Liver (tissue), 7 donors: ENCODE measurements at regions not wholly inside any gene's neighbourhood (a gene's known extent, or its start where the extent isn't known, plus 50 kb on each side); places are given as distances from the start of the nearest gene placed in this dataset.
"Not testable (repeated sequence)": the region's sequence is repeated elsewhere in the genome, so short reads cannot be mapped to it uniquely, and the experiment has no call there.

Experiments used
- DNase-seq: peaks from one replicate; pipeline ENCODE4 v3.0.0-alpha.2; 2017; ENCODE audit warnings: low spot score
- H3K27ac ChIP-seq, 2 donors: one replicate each; pipeline ENCODE4 v1.7.0; 2013; ENCODE audit warnings: inconsistent platforms in 2 of 2, low read length in 2 of 2, control low read depth in 1 of 2, low read depth in 1 of 2, mild to moderate bottlenecking in 1 of 2
- H3K27me3 ChIP-seq, 4 donors: one replicate each; pipeline versions ENCODE4 v1.6.1 to v1.7.0; 2013; ENCODE audit warnings: low read length in 3 of 4, inconsistent platforms in 1 of 4, mild to moderate bottlenecking in 1 of 4, moderate library complexity in 1 of 4; ENCODE audit not compliant: control insufficient read depth in 4 of 4, insufficient read depth in 4 of 4
- H3K36me3 ChIP-seq, 4 donors: one replicate each; pipeline versions ENCODE4 v1.6.1 to v1.7.0; 2013; ENCODE audit warnings: low read length in 3 of 4, mild to moderate bottlenecking in 3 of 4, low read depth in 1 of 4, moderate library complexity in 1 of 4; ENCODE audit not compliant: control insufficient read depth in 4 of 4, insufficient read depth in 3 of 4
- H3K4me1 ChIP-seq, 4 donors: one replicate each; pipeline versions ENCODE4 v1.6.1 to v1.7.0; 2013; ENCODE audit warnings: low read length in 3 of 4, mild to moderate bottlenecking in 3 of 4, moderate library complexity in 1 of 4; ENCODE audit not compliant: control insufficient read depth in 4 of 4, insufficient read depth in 4 of 4
- H3K4me3 ChIP-seq, 3 donors: one replicate each; pipeline versions ENCODE4 v1.6.1 to v1.7.0; 2013; ENCODE audit warnings: low read length in 3 of 3, control low read depth in 1 of 3, low read depth in 1 of 3, mild to moderate bottlenecking in 1 of 3
- H3K9ac ChIP-seq, 2 donors: one replicate each; pipeline ENCODE4 v1.7.0; 2013; ENCODE audit warnings: low read length in 2 of 2, mild to moderate bottlenecking in 2 of 2, moderate library complexity in 2 of 2, control low read depth in 1 of 2, low read depth in 1 of 2
- H3K9me3 ChIP-seq, 4 donors: one replicate each; pipeline versions ENCODE4 v1.6.1 to v1.7.0; 2013; ENCODE audit warnings: low read length in 3 of 4; ENCODE audit not compliant: control insufficient read depth in 4 of 4
- EGR1 ChIP-seq, 2 donors: IDR thresholded peaks; 2 replicates each; pipeline ENCODE4 v1.6.1; 2016 to 2018; ENCODE audit warnings: antibody characterized with exemption in 2 of 2, low read depth in 2 of 2
- FOXA1 ChIP-seq: IDR thresholded peaks from 2 replicates; pipeline ENCODE4 v1.6.1; 2016; ENCODE audit warnings: antibody characterized with exemption
- FOXA2 ChIP-seq: IDR thresholded peaks from 2 replicates; pipeline ENCODE4 v1.6.1; 2016; ENCODE audit warnings: antibody characterized with exemption
- GABPA ChIP-seq, 2 donors: IDR thresholded peaks in 1 of 2; conservative IDR thresholded peaks in 1 of 2; 2 replicates each; pipeline ENCODE4 v1.6.1; 2016; ENCODE audit warnings: antibody characterized with exemption in 2 of 2, mild to moderate bottlenecking in 1 of 2, moderate library complexity in 1 of 2
- HNF4A ChIP-seq, 2 donors: conservative IDR thresholded peaks; 2 replicates each; pipeline ENCODE4 v1.6.1; 2016; ENCODE audit warnings: antibody characterized with exemption in 2 of 2, mild to moderate bottlenecking in 2 of 2
- HNF4G ChIP-seq: IDR thresholded peaks from 2 replicates; pipeline ENCODE4 v1.6.1; 2016; ENCODE audit warnings: antibody characterized with exemption
- NR2F2 ChIP-seq: IDR thresholded peaks from 2 replicates; pipeline ENCODE4 v1.6.1; 2016; ENCODE audit warnings: antibody characterized with exemption
- RAD21 ChIP-seq, 2 donors: IDR thresholded peaks; 2 replicates each; pipeline ENCODE4 v1.6.1; 2016; ENCODE audit warnings: antibody characterized with exemption in 2 of 2, mild to moderate bottlenecking in 2 of 2
- RXRA ChIP-seq, 2 donors: IDR thresholded peaks; 2 replicates each; pipeline ENCODE4 v1.6.1; 2017 to 2018; ENCODE audit warnings: antibody characterized with exemption in 2 of 2, mild to moderate bottlenecking in 1 of 2
- TAF1 ChIP-seq: conservative IDR thresholded peaks from 2 replicates; pipeline ENCODE4 v1.6.1; 2016; ENCODE audit warnings: antibody characterized with exemption, mild to moderate bottlenecking
- YY1 ChIP-seq: IDR thresholded peaks from 2 replicates; pipeline ENCODE4 v1.6.1; 2016; ENCODE audit warnings: antibody characterized with exemption, mild to moderate bottlenecking
- whole genome bisulfite sequencing: extraction: QIAGEN DNeasy Blood & Tissue Kit; methylation state at CpG from one replicate; pipeline ENCODE4 v1.1.7; 2013; 5-methylcytosine and 5-hydroxymethylcytosine counted together
- TF ChIP-seq, protein P1 (sequence below): IDR thresholded peaks from 2 replicates; pipeline ENCODE4 v1.6.1; 2016; ENCODE audit warnings: antibody characterized with exemption
- TF ChIP-seq, protein P2 (sequence below): IDR thresholded peaks from 2 replicates; pipeline ENCODE4 v1.6.1; 2016; ENCODE audit warnings: antibody characterized with exemption
- TF ChIP-seq, protein P3 (sequence below): IDR thresholded peaks from 2 replicates; pipeline ENCODE4 v1.6.1; 2016; ENCODE audit warnings: antibody characterized with exemption, mild to moderate bottlenecking
- donor health status: healthy.
- donor health status: healthy.
- donor health status: healthy.
- donor health status: healthy.

DNA sequence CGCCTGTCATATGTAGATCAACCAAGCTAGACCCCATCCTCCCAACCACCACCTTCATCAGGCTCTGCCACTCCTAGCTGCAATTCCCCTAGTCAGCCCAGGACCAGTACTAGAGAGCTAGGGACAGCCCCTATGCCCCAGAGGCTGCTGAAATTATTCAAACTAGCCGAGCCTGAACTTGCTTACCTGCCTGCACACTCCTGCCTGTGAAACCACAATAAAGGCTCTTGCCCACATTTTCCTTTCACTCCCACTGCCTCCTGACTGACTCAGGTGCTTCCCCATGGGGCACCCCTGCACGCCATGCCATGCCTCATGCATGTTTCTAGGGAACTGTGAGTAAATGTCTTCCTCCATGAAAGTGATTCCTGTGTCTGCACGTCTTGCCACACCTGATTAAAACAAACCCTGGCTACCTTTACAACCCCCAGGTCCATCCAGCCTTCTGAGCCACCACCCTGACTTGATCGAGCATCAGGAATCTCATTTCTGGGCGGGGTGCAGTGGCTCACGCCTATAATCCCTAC lies 66.5 kb upstream of the IER3 start (continued):
- TF ChIP-seq, protein P1, sequence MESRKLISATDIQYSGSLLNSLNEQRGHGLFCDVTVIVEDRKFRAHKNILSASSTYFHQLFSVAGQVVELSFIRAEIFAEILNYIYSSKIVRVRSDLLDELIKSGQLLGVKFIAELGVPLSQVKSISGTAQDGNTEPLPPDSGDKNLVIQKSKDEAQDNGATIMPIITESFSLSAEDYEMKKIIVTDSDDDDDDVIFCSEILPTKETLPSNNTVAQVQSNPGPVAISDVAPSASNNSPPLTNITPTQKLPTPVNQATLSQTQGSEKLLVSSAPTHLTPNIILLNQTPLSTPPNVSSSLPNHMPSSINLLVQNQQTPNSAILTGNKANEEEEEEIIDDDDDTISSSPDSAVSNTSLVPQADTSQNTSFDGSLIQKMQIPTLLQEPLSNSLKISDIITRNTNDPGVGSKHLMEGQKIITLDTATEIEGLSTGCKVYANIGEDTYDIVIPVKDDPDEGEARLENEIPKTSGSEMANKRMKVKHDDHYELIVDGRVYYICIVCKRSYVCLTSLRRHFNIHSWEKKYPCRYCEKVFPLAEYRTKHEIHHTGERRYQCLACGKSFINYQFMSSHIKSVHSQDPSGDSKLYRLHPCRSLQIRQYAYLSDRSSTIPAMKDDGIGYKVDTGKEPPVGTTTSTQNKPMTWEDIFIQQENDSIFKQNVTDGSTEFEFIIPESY = no peak
- TF ChIP-seq HNF4A (conservative IDR thresholded peaks at IDR 0.05) = no peak
- TF ChIP-seq HNF4G = no peak

DNA sequence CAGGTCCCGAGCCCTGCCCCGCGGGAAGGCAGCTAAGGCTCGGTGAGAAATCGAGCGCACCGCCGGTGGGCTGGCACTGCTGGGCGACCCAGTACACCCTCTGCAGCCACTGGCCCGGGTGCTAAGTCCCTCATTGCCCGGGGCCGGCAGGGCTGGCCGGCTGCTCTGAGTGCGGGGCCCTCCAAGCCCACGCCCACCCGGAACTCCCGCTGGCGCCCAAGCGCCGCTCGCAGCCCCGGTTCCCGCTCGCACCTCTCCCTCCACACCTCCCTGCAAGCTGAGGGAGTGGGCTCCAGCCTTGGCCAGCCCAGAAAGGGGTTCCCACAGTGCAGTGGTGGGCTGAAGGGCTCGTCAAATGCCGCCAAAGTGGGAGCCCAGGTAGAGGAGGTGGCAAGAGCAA lies 63.2 kb upstream of the IER3 start:
- H3K9me3 ChIP-seq, H3K27ac ChIP-seq, H3K4me1 ChIP-seq, H3K9ac ChIP-seq, H3K36me3 ChIP-seq, H3K4me3 ChIP-seq, H3K27me3 ChIP-seq, DNase-seq: not testable (repeated sequence)
- 95% methylated on average over 26 of the region's 26 CpGs for WGBS

DNA sequence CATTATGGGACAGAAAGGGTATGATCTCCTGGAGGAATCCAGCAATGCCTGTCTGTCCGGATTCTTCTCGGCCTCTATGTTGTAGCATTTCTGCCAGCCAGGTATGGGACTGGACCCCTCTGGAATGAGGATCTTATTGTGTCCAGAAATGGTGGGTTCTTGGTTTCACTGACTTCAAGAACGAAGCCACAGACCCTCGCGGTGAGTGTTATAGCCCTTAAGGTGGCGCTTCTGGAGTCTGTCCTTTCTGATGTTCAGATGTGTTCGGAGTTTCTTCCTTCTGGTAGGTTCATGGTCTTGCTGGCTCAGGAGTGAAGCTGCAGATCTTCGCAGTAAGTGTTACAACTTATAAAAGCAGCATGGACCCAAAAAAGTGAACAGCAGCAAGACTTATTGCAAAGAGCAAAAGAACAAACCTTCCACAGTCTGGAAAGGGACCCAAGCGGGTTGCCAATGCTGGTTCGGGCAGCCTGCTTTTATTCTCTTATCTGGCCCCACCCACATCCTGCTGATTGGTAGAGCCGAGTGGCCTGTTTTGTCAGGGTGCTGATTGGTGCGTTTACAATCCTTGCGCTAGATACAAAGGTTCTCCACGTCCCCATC lies 62.3 kb upstream of the IER3 start:
- no peak overlapping the region for H3K9ac ChIP-seq
- H3K4me3 ChIP-seq = no peak overlapping the region
- no peak overlapping the region for H3K27ac ChIP-seq
- H3K36me3 ChIP-seq = no peaks in the 10 kb centered on the region
- no peaks in the 10 kb centered on the region for H3K4me1 ChIP-seq
- H3K27me3 ChIP-seq = no peaks in the 10 kb centered on the region
- TF ChIP-seq GABPA (IDR thresholded peaks at IDR 0.05 in 1 of 2, conservative IDR thresholded peaks at IDR 0.05 in 1 of 2) (no peak), EGR1 (IDR thresholded peaks at IDR 0.05; ENCODE audit: low read depth in 2 of 2) (no peak), TAF1 (no peak), RXRA (IDR thresholded peaks at IDR 0.05) (no peak), RAD21 (IDR thresholded peaks at IDR 0.05) (no peak), FOXA2 (no peak), NR2F2 (no peak), YY1 (no peak), FOXA1 (no peak)
- TF ChIP-seq, protein P1 = no peak
- TF ChIP-seq, protein P2, sequence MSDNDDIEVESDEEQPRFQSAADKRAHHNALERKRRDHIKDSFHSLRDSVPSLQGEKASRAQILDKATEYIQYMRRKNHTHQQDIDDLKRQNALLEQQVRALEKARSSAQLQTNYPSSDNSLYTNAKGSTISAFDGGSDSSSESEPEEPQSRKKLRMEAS = no peak
- TF ChIP-seq, protein P3, sequence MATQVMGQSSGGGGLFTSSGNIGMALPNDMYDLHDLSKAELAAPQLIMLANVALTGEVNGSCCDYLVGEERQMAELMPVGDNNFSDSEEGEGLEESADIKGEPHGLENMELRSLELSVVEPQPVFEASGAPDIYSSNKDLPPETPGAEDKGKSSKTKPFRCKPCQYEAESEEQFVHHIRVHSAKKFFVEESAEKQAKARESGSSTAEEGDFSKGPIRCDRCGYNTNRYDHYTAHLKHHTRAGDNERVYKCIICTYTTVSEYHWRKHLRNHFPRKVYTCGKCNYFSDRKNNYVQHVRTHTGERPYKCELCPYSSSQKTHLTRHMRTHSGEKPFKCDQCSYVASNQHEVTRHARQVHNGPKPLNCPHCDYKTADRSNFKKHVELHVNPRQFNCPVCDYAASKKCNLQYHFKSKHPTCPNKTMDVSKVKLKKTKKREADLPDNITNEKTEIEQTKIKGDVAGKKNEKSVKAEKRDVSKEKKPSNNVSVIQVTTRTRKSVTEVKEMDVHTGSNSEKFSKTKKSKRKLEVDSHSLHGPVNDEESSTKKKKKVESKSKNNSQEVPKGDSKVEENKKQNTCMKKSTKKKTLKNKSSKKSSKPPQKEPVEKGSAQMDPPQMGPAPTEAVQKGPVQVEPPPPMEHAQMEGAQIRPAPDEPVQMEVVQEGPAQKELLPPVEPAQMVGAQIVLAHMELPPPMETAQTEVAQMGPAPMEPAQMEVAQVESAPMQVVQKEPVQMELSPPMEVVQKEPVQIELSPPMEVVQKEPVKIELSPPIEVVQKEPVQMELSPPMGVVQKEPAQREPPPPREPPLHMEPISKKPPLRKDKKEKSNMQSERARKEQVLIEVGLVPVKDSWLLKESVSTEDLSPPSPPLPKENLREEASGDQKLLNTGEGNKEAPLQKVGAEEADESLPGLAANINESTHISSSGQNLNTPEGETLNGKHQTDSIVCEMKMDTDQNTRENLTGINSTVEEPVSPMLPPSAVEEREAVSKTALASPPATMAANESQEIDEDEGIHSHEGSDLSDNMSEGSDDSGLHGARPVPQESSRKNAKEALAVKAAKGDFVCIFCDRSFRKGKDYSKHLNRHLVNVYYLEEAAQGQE = no peak
- 94% methylated on average over 14 of the region's 14 CpGs for WGBS
- no peak for DNase-seq
- H3K9me3 ChIP-seq = no peaks in the 10 kb centered on the region
